ENCODE measurements at regions not wholly inside any gene's neighbourhood (a gene's known extent, or its start where the extent isn't known, plus 50 kb on each side); places are given as distances from the start of the nearest gene placed in this dataset.
"Not testable (repeated sequence)": the region's sequence is repeated elsewhere in the genome, so short reads cannot be mapped to it uniquely, and the experiment has no call there.

DNA sequence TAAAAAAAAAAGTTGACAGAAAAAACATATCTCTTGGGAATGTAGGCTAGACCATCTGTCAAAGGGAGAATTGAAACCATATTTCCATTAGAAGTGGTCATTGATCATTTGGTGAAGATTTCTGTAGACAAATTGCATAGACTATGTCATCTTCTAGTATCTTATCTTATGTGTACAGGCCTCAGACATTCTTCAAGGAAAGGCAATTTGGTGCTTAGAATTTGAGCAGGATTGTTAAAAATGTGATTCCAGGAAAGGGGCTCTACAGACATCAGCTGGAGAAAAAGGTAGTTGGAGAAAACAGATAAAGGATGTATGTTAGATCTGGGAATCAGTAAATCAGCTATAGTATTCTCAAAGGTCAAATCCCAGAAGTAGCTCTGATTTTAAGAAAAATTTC lies 627.1 kb downstream of the TMTC2 start:
- no peak overlapping the region for H3K27ac ChIP-seq
- TF ChIP-seq, protein P1, sequence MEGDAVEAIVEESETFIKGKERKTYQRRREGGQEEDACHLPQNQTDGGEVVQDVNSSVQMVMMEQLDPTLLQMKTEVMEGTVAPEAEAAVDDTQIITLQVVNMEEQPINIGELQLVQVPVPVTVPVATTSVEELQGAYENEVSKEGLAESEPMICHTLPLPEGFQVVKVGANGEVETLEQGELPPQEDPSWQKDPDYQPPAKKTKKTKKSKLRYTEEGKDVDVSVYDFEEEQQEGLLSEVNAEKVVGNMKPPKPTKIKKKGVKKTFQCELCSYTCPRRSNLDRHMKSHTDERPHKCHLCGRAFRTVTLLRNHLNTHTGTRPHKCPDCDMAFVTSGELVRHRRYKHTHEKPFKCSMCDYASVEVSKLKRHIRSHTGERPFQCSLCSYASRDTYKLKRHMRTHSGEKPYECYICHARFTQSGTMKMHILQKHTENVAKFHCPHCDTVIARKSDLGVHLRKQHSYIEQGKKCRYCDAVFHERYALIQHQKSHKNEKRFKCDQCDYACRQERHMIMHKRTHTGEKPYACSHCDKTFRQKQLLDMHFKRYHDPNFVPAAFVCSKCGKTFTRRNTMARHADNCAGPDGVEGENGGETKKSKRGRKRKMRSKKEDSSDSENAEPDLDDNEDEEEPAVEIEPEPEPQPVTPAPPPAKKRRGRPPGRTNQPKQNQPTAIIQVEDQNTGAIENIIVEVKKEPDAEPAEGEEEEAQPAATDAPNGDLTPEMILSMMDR (conservative IDR thresholded peaks at IDR 0.05), result no peak

DNA sequence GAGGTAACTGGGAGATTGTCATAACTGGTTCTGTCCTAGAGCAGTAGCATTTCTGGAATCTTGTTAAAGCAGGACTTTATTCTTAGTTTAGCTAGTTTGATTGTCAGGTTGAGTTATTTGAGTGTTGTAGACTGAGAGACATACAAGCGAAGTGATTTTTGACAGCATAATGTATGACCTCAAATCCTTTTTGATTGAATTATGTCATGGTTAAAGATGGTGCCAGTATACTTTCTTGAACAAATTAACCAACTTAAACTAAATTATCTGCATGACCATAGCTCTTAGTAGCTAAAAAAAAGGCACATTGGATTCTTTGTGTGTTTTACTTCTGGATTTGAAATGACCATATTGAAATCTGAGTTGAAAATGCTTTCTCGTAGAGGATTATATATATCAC lies 626.6 kb downstream of the TMTC2 start:
- TF ChIP-seq, protein P1 (conservative IDR thresholded peaks at IDR 0.05), result no peak

DNA sequence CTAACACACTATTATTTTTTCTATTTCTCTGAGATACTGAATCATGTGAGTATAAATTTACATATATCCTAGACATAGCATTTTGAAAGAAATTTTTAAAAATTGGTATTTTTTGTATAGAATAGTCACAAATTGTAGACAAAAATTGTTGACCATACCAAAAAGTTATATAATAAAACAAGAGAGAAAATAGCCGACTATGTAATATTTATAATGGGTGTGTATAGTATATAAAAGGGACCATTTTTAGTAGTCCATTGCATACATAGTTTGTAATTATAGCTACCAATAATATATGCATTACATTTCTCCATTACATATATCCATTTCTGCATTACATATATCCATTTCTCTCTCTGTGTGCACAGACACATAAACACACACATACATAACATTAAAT lies 590.2 kb downstream of the TMTC2 start:
- no peak overlapping the region for H3K27ac ChIP-seq
- TF ChIP-seq, protein P1 (conservative IDR thresholded peaks at IDR 0.05), result no peak

More for the DNA sequence above, 626.6 kb downstream of the TMTC2 start:
- H3K27ac ChIP-seq, result no peak overlapping the region

DNA sequence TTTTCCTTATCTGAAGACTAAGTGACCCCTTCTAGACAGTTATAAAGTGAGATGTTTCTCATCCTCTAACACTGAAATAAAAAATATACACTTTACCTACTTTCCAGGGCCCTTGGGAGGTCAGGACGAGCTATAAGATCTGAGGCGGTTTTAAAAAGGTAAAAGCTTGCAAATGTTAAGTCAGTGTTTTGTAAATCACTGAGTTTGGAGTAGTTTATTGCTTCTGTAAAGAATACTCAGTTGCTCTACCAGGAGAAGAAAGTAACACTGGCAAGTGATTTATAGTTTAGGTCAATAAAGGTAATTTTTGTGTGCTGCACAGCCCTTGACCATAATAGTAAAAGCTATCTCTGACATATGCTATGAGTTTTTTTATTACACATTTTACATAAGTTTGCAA lies 584.5 kb downstream of the TMTC2 start:
- H3K27ac ChIP-seq, result no peak overlapping the region
- TF ChIP-seq, protein P1 (conservative IDR thresholded peaks at IDR 0.05), result no peak

DNA sequence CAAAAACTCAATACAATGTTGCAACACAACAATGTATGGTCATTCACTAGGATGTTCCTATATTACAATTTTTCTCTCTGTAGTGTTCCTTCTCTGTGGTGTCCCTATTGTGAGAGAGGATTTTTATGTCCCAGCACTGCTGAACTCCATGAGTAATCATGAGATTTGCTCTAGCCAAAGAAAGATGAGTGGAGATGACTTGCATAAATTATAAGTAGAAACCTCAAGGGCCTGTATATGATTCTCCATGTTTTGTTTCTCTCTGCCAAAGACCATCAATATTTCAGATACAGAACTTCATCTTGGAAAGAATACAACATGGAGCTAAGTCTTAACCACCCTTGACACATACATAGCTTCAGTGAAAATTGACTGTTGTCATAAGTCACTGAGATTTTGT lies 579.1 kb downstream of the TMTC2 start:
- TF ChIP-seq, protein P1 (conservative IDR thresholded peaks at IDR 0.05), result no peak
- no peak overlapping the region for H3K27ac ChIP-seq

DNA sequence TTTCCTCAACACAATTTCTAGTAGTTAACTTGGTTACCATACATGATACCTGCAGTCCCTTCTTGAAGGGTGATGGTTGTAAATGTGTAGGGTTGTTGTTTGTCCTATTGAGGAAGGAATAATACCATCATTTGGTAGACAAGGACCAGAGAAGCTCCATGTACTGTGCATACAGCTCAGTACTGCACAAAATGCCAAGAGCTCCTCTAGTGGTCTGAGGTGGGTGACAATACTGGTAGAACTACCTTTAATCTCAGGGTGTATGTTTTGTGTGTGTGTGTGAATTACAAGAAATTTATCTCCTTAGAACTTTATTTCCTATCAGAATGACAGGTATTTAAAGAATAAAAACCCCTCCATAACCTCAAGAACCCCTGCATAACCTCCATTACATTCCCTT lies 575.3 kb downstream of the TMTC2 start:
- H3K27ac ChIP-seq, result no peak overlapping the region
- TF ChIP-seq, protein P1 (conservative IDR thresholded peaks at IDR 0.05), result peak; percentile 43

DNA sequence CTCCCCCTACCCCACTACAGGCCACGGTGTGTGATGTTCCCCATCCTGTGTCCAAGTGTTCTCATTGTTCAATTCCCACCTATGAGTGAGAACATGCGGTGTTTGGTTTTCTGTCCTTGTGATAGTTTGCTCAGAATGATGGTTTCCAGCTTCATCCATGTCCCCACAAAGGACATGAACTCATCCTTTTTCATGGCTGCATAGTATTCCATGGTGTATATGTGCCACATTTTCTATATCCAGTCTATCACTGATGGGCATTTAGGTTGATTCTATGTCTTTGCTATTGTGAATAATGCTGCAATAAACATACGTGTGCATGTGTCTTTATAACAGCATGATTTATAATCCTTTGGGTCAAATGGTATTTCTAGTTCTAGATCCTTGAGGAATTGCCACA lies 573.4 kb downstream of the TMTC2 start:
- H3K27ac ChIP-seq, result not testable (repeated sequence)

DNA sequence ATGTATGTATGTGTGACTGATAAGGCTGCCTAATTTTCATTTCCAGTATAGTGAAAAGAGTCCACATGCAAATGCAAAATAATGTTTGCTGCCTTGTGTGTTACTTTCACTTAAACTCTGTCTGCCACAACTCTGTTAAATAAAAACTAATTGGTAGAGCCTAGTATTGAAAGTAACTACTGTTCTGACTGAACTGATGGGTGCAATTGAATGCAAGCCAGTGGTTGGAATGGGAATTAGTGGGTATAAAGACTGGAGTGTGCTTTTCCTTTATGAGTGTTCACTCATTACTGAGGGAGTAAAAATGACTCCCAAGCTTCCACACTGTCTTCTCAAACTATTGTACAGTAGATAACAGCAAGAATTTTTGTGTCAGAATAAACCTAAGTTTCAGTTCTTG lies 571.0 kb downstream of the TMTC2 start:
- TF ChIP-seq, protein P1 (conservative IDR thresholded peaks at IDR 0.05), result no peak
- no peak overlapping the region for H3K27ac ChIP-seq

All from VCaP (cell line).